ENCODE measurements at regions not wholly inside any gene's neighbourhood (a gene's known extent, or its start where the extent isn't known, plus 50 kb on each side); places are given as distances from the start of the nearest gene placed in this dataset.
"Not testable (repeated sequence)": the region's sequence is repeated elsewhere in the genome, so short reads cannot be mapped to it uniquely, and the experiment has no call there.

DNA sequence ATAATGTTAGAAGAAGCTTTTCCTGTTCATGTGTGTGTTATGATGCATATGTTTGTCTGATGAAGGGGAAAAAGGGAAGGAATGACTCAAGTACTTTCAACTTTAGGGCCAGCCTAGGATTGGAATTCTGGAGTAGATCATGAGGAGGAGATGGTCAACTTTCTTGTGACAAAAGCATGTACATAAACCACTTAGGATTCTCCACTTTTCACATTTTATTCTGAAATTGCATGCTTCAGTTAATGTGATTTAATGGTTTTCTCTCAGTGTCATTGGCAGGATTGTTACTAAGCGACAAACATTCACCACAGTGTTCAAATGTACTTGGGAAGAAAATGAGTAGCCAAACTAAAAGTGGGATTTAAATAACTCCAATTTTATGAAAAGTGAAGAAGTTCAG lies 80.1 kb downstream of the UTRN start:
- DNase-seq: no peak
- H3K27ac ChIP-seq: no peak overlapping the region
- peaks cover 58% of the 10 kb centered on the region for H3K4me1 ChIP-seq
- H3K27me3 ChIP-seq (ENCODE audit: low read depth): no peaks in the 10 kb centered on the region
- intact Hi-C loops (cut with DNase I): no loop called here
- H3K9me3 ChIP-seq: no peaks in the 10 kb centered on the region
- TF ChIP-seq, protein P1, sequence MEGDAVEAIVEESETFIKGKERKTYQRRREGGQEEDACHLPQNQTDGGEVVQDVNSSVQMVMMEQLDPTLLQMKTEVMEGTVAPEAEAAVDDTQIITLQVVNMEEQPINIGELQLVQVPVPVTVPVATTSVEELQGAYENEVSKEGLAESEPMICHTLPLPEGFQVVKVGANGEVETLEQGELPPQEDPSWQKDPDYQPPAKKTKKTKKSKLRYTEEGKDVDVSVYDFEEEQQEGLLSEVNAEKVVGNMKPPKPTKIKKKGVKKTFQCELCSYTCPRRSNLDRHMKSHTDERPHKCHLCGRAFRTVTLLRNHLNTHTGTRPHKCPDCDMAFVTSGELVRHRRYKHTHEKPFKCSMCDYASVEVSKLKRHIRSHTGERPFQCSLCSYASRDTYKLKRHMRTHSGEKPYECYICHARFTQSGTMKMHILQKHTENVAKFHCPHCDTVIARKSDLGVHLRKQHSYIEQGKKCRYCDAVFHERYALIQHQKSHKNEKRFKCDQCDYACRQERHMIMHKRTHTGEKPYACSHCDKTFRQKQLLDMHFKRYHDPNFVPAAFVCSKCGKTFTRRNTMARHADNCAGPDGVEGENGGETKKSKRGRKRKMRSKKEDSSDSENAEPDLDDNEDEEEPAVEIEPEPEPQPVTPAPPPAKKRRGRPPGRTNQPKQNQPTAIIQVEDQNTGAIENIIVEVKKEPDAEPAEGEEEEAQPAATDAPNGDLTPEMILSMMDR (IDR thresholded peaks at IDR 0.05): no peak
- ATAC-seq: no peak
- H3K4me3 ChIP-seq: no peak overlapping the region
- H3K36me3 ChIP-seq: no peaks in the 10 kb centered on the region

DNA sequence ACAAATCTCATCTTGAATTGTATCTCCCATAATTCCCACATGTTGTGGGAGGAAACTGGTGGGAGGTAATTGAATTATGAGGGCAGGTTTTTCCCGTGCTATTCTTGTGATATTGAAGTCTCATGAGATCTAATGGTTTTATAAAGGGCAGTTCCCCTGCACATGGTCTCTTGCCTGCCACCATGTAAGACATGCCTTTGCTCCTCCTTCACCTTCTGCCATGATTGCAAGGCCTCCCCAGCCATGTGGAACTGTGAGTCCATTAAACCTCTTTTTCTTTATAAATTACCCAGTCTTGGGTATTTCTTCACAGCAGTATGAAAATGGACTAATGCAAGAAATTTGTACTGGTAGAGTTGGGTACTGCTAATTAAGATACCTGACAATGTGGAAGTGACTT lies 84.6 kb downstream of the UTRN start:
- H3K4me1 ChIP-seq: peaks cover 16% of the 10 kb centered on the region
- ATAC-seq; H3K36me3 ChIP-seq; H3K27ac ChIP-seq; DNase-seq; intact Hi-C loops (cut with DNase I); H3K9me3 ChIP-seq; H3K27me3 ChIP-seq (ENCODE audit: low read depth); H3K4me3 ChIP-seq: not testable (repeated sequence)

DNA sequence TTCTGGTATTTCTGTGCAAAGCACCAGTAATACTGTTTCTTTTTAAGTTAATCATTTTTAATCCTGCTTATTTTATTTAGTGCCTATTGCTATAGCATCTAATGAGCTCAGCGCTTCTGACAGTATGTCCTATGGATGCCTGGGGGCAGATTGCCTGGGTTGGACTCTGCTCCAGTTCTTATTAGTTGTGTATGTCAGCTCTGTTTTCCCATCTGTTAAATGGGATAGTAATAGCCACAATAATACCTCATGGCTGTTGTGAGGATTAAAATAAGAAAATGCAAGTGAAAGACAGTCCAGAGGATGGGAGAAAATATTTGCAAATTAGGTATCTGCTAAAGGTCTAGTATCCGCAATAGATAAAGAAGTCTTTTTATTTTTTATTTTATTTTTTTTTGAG lies 87.0 kb downstream of the UTRN start:
- DNase-seq: no peak
- intact Hi-C loops (cut with DNase I): no loop called here
- H3K27me3 ChIP-seq (ENCODE audit: low read depth): no peaks in the 10 kb centered on the region
- ATAC-seq: no peak
- H3K4me3 ChIP-seq: no peak overlapping the region
- H3K9me3 ChIP-seq: no peaks in the 10 kb centered on the region
- H3K36me3 ChIP-seq: peaks cover 4% of the 10 kb centered on the region
- H3K4me1 ChIP-seq: peaks cover 9% of the 10 kb centered on the region
- H3K27ac ChIP-seq: no peak overlapping the region
- TF ChIP-seq, protein P1 (IDR thresholded peaks at IDR 0.05): no peak

DNA sequence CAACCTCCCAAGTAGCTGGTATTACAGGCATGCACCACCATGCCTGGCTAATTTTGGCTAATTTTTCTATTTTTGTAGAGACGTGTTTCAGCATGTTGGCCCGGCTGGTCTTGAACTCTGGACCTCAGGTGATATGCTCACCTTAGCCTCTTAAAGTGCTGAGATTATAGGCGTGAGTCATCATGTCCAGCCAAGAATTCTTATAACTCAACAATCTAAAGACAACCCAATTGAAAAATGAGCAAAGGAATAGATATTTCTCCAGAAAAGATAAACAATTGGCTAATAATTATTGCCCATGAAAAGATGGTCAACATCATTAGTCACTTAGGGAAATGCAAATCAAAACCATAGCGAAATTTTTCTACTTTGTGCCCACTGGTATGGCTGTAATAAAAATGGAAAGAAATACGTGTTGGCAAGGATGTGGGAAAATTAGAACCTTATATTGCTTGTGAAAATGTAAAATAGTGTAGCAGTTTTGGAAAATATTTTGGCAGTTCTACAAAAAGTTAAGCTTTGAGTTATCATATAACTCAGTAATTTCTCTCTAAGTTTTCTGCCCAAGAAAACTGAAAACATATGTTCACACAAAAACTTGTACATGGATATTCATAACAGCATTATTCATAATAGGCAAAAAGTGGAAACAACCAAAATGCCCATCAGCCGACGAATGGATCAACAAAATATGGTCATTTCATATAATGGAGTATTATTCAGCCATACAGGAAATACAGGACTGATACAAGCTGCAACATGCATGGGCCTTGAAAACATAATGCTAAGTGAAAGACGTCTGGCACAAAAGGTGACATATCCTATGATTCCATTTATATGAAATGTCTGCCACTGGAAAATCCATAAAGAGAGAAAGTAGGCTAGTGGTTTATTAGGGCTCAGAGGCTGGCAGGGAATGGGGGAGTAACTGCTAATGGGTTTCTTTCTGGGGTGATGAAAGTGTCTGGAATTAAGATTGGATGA lies 87.8 kb downstream of the UTRN start:
- ATAC-seq: no peak
- Histone ChIP-seq H3K4me1 (peaks cover 17% of the 10 kb centered on the region), H3K4me3 (no peak overlapping the region), H3K36me3 (peaks cover 4% of the 10 kb centered on the region), H3K27ac (no peak overlapping the region), H3K27me3 (ENCODE audit: low read depth) (no peaks in the 10 kb centered on the region), H3K9me3 (no peaks in the 10 kb centered on the region)
- no peak for DNase-seq
- TF ChIP-seq, protein P1 (IDR thresholded peaks at IDR 0.05): no peak
- intact Hi-C loops (cut with DNase I): no loop called here

DNA sequence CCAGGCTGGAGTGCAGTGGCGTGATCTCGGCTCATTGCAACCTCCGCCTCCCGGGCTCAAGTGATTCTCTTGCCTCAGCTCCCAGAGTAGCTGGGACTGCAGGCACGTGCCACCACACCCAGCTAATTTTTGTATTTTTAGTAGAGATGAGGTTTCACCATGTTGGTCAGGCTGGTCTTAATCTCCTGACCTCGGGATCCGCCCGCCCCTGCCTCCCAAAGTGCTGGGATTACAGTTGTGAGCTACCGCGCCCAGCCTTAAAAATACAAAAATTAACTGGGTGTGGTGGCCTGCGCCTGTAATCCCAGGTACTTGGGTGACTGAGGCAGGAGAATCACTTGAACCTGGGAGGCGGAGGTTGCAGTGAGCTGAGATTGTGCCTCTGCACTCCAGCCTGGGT lies 89.4 kb downstream of the UTRN start:
- H3K4me1 ChIP-seq: peaks cover 32% of the 10 kb centered on the region
- H3K27me3 ChIP-seq (ENCODE audit: low read depth); H3K27ac ChIP-seq; H3K4me3 ChIP-seq; DNase-seq; H3K9me3 ChIP-seq; H3K36me3 ChIP-seq; intact Hi-C loops (cut with DNase I); ATAC-seq: not testable (repeated sequence)

DNA sequence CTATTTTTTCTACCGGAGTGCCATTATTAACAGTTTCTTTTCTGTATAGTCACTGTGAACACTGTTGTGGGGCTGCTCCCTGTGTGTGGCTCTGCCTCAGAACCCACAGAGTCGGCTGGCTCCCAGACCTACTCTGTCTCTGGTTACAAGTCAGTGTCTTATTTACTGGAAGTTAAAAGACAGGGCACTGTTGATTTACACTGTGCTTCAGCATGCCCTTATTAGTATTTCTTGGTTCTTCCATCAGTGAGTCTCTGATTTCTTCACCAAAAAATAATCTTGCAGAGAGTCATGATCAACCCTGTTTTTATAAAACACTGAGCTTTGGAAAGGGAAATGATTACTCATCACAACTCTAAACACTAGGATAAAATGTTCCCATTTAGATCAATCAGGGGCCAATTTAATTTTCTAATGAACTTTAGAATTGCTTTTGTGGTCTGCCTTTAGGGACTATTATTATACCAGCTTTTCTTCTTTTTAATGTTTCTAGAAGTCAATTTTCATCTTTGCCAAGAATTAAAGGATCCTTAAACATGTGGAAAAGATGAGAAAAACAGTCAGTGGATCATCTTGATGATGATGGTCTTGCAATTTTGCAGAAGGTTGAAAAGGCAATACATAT lies 92.6 kb downstream of the UTRN start:
- Histone ChIP-seq H3K27me3 (ENCODE audit: low read depth) (no peaks in the 10 kb centered on the region), H3K9me3 (no peaks in the 10 kb centered on the region), H3K27ac (no peak overlapping the region), H3K4me1 (peaks cover 37% of the 10 kb centered on the region), H3K4me3 (no peak overlapping the region), H3K36me3 (no peaks in the 10 kb centered on the region)
- ATAC-seq (no peak), DNase-seq (no peak)
- TF ChIP-seq, protein P1 (IDR thresholded peaks at IDR 0.05): no peak
- intact Hi-C loops (cut with DNase I): no loop called here
